Gastrocnemius medialis (tissue), 4 donors: ENCODE measurements at regions not wholly inside any gene's neighbourhood (a gene's known extent, or its start where the extent isn't known, plus 50 kb on each side); places are given as distances from the start of the nearest gene placed in this dataset.

Experiments used
- CTCF ChIP-seq, 5 experiments: fragments of 450-650 bp in 3 of 5; fragments of 200-600 bp in 2 of 5; sonication (generic) in 2 of 5; IDR thresholded peaks in 4 of 5; conservative IDR thresholded peaks in 1 of 5; 1 replicate in 4 of 5; 2 replicates in 1 of 5; pipeline ENCODE4 v1.5.1; 2016 to 2019; ENCODE audit warnings: antibody characterized with exemption in 5 of 5, mild to moderate bottlenecking in 3 of 5, moderate library complexity in 3 of 5
- POLR2A ChIP-seq, 2 donors: fragments of 450-650 bp; IDR thresholded peaks; one replicate each; pipeline ENCODE4 v1.6.1; 2017; ENCODE audit warnings: antibody characterized with exemption in 2 of 2, mild to moderate bottlenecking in 2 of 2, moderate library complexity in 2 of 2

GRCh38 chr17:427327-427726 lies 74.7 kb upstream of the RPH3AL start:
- no peak for TF ChIP-seq CTCF (IDR thresholded peaks at IDR 0.05 in 4 of 5, conservative IDR thresholded peaks at IDR 0.05 in 1 of 5)
- TF ChIP-seq POLR2A (IDR thresholded peaks at IDR 0.05), result no peak
